Suprapubic skin (tissue), 4 donors: ENCODE measurements at regions not wholly inside any gene's neighbourhood (a gene's known extent, or its start where the extent isn't known, plus 50 kb on each side); places are given as distances from the start of the nearest gene placed in this dataset.
"Not testable (repeated sequence)": the region's sequence is repeated elsewhere in the genome, so short reads cannot be mapped to it uniquely, and the experiment has no call there.

ENCODE experiments used
- CTCF ChIP-seq, 2 donors: fragments of 200-600 bp in 1 of 2; fragments of 450-650 bp in 1 of 2; sonication (generic) in 1 of 2; IDR thresholded peaks; one replicate each; pipeline ENCODE4 v1.5.1; 2016 to 2019; ENCODE audit warnings: antibody characterized with exemption in 2 of 2, mild to moderate bottlenecking in 1 of 2, moderate library complexity in 1 of 2
- POLR2A ChIP-seq, 2 donors: fragments of 450-650 bp; IDR thresholded peaks; one replicate each; pipeline ENCODE4 v1.6.1; 2017; ENCODE audit warnings: antibody characterized with exemption in 2 of 2, mild to moderate bottlenecking in 2 of 2, moderate library complexity in 2 of 2
- POLR2AphosphoS5 ChIP-seq, 3 donors: sonication (generic); formaldehyde crosslinking; IDR thresholded peaks; one replicate each; pipeline ENCODE4 v1.6.1; 2017; ENCODE audit warnings: antibody characterized with exemption in 3 of 3

- TF ChIP-seq CTCF, POLR2A, POLR2AphosphoS5 (IDR thresholded peaks at IDR 0.05): not testable (repeated sequence)
Measured at GRCh38 chr20:2227285-2227684, 68.5 kb upstream of the TGM3 start.
